ENCODE measurements at regions not wholly inside any gene's neighbourhood (a gene's known extent, or its start where the extent isn't known, plus 50 kb on each side); places are given as distances from the start of the nearest gene placed in this dataset.

- ChIA-PET RAD21 (ENCODE audit: low non-redundant PET in 1 of 2, low total read pairs in 2 of 2, uncharacterized antibody in 2 of 2, unreplicated experiment in 2 of 2) (no interaction called here), POLR2A (no interaction called here), CTCF (no interaction called here)
- Histone ChIP-seq H3K4me3 (replicated peaks in 1 of 2; ENCODE audit: low read depth in 1 of 2, low read length in 2 of 2) (no peak overlapping the region), H3K27me3 (ENCODE audit: insufficient read depth, low read length) (no peaks in the 10 kb centered on the region), H3K9ac (ENCODE audit: low read length) (no peak overlapping the region), H3K79me2 (ENCODE audit: insufficient read depth, low read length) (no peaks in the 10 kb centered on the region), H4K20me1 (ENCODE audit: insufficient read depth) (no peaks in the 10 kb centered on the region), H3K9me3 (ENCODE audit: control insufficient read depth in 1 of 2, insufficient read depth in 1 of 2, low read depth in 1 of 2, low read length in 2 of 2) (no peaks in the 10 kb centered on the region), H3K4me2 (ENCODE audit: low read length) (no peak overlapping the region), H3K9me2 (ENCODE audit: insufficient read depth) (no peaks in the 10 kb centered on the region), H3K27ac (ENCODE audit: low read depth, low read length) (no peak overlapping the region), H3K4me1 (ENCODE audit: control insufficient read depth in 1 of 2, insufficient read depth in 2 of 2, low read length in 2 of 2) (no peaks in the 10 kb centered on the region), H2AFZ (ENCODE audit: low read depth, low read length, poor library complexity, severe bottlenecking) (no peak overlapping the region), H3K36me3 (ENCODE audit: control insufficient read depth in 1 of 2, insufficient read depth in 2 of 2, low read length in 2 of 2) (no peaks in the 10 kb centered on the region)
- intact Hi-C loops (cut with micrococcal nuclease) = no loop called here
- ATAC-seq (no peak), DNase-seq (ENCODE audit: low read depth, low spot score) (no peak)
- BruUV-seq (replicated peaks) = no TSS peak
- no peak for TF ChIP-seq POLR2A (IDR thresholded peaks at IDR 0.05; ENCODE audit: borderline replicate concordance, extremely low read depth, insufficient read depth, insufficient read length)
- TF ChIP-seq POLR2AphosphoS5 (IDR thresholded peaks at IDR 0.05; ENCODE audit: low read depth, low read length) = no peak
- no peak for TF ChIP-seq TCF7L2 (IDR thresholded peaks at IDR 0.05; ENCODE audit: borderline replicate concordance, extremely low read depth, insufficient read depth, insufficient read length)
- no peak for TF ChIP-seq SIN3A (IDR thresholded peaks at IDR 0.05; ENCODE audit: low read depth)
- TF ChIP-seq SP1 (IDR thresholded peaks at IDR 0.05; ENCODE audit: low read depth) = no peak
Observed at GRCh38 chr11:105432241-105432995, 177.5 kb upstream of the GRIA4 start.

GRCh38 chr11:105429096-105429910, 180.6 kb upstream of the GRIA4 start:
- intact Hi-C loops (cut with micrococcal nuclease) = no loop called here
- CTCF ChIA-PET = no interaction called here
- RAD21 ChIA-PET (ENCODE audit: low non-redundant PET in 1 of 2, low total read pairs in 2 of 2, uncharacterized antibody in 2 of 2, unreplicated experiment in 2 of 2) = no interaction called here

More at GRCh38 chr11:105429096-105429910, 180.6 kb upstream of the GRIA4 start:
- no peaks in the 10 kb centered on the region for H3K9me2 ChIP-seq (ENCODE audit: insufficient read depth)
- TF ChIP-seq ATF3 (IDR thresholded peaks at IDR 0.05) = no peak
- no peak for TF ChIP-seq POLR2AphosphoS5 (IDR thresholded peaks at IDR 0.05; ENCODE audit: low read depth, low read length)
- H3K4me1 ChIP-seq (ENCODE audit: control insufficient read depth in 1 of 2, insufficient read depth in 2 of 2, low read length in 2 of 2) = no peaks in the 10 kb centered on the region
- H3K4me3 ChIP-seq (replicated peaks in 1 of 2; ENCODE audit: low read depth in 1 of 2, low read length in 2 of 2) = no peak overlapping the region
- POLR2A ChIA-PET = no interaction called here
- no peak overlapping the region for H3K27ac ChIP-seq (ENCODE audit: low read depth, low read length)
- no peaks in the 10 kb centered on the region for H4K20me1 ChIP-seq (ENCODE audit: insufficient read depth)
- no peak for DNase-seq (ENCODE audit: low read depth, low spot score)
- no peak overlapping the region for H3K9ac ChIP-seq (ENCODE audit: low read length)
- no peaks in the 10 kb centered on the region for H3K79me2 ChIP-seq (ENCODE audit: insufficient read depth, low read length)
- no peak overlapping the region for H2AFZ ChIP-seq (ENCODE audit: low read depth, low read length, poor library complexity, severe bottlenecking)
- no peaks in the 10 kb centered on the region for H3K9me3 ChIP-seq (ENCODE audit: control insufficient read depth in 1 of 2, insufficient read depth in 1 of 2, low read depth in 1 of 2, low read length in 2 of 2)
- no peak for ATAC-seq
- BruUV-seq (replicated peaks) = no TSS peak
- H3K36me3 ChIP-seq (ENCODE audit: control insufficient read depth in 1 of 2, insufficient read depth in 2 of 2, low read length in 2 of 2) = no peaks in the 10 kb centered on the region
- H3K4me2 ChIP-seq (ENCODE audit: low read length) = no peak overlapping the region
- no peaks in the 10 kb centered on the region for H3K27me3 ChIP-seq (ENCODE audit: insufficient read depth, low read length)

Data from HCT116 (cell line).